ENCODE measurements at regions not wholly inside any gene's neighbourhood (a gene's known extent, or its start where the extent isn't known, plus 50 kb on each side); places are given as distances from the start of the nearest gene placed in this dataset.

GRCh38 chr11:112548641-112549040 lies 288.0 kb upstream of the PLET1 start:
- no peak overlapping the region for H3K9ac ChIP-seq (ENCODE audit: low read depth, low read length)
- no peak overlapping the region for H2BK20ac ChIP-seq (ENCODE audit: low read depth, low read length)
- in situ Hi-C loops (cut with MboI; ENCODE audit: low sequenced_read_pairs) (no loop called here), intact Hi-C loops (cut with micrococcal nuclease) (no loop called here), dilution Hi-C loops (cut with HindIII; ENCODE audit: low sequenced_read_pairs, unreplicated experiment) (no loop called here)
- no peak overlapping the region for H3K4me3 ChIP-seq (ENCODE audit: insufficient read depth, low read depth, low read length)
- H2AK5ac ChIP-seq (ENCODE audit: low read depth, low read length): no peak overlapping the region
- H2AK9ac ChIP-seq (replicated peaks; ENCODE audit: low read depth, low read length, poor library complexity): no peak overlapping the region
- no peaks in the 10 kb centered on the region for H3K79me1 ChIP-seq (ENCODE audit: low read depth in 1 of 2, low read length in 2 of 2)
- H3K4ac ChIP-seq (ENCODE audit: low read depth, low read length): no peak overlapping the region
- ATAC-seq (ENCODE audit: low read depth): no peak
- no peaks in the 10 kb centered on the region for H3K4me1 ChIP-seq (ENCODE audit: control insufficient read depth, insufficient read depth, low read length)
- no peak overlapping the region for H3K23ac ChIP-seq (ENCODE audit: low read depth, low read length)
- H4K20me1 ChIP-seq (ENCODE audit: insufficient read depth, low read length): no peaks in the 10 kb centered on the region
- BruUV-seq (replicated peaks): no TSS peak
- H3K4me2 ChIP-seq (ENCODE audit: low read depth, low read length): no peak overlapping the region
- no peak overlapping the region for H2BK15ac ChIP-seq (ENCODE audit: low read depth, low read length)
- no peaks in the 10 kb centered on the region for H3K9me1 ChIP-seq (ENCODE audit: insufficient read depth, low read length)
- no peak for DNase-seq
- peaks cover 12% of the 10 kb centered on the region for H3K27me3 ChIP-seq (ENCODE audit: control insufficient read depth, insufficient read depth, low read length)
- TF ChIP-seq NFE2L2 (IDR thresholded peaks at IDR 0.05; ENCODE audit: low read depth, low read length) (no peak), BHLHE40 (IDR thresholded peaks at IDR 0.05; ENCODE audit: low read depth, low read length) (no peak), RCOR1 (IDR thresholded peaks at IDR 0.05; ENCODE audit: insufficient replicate concordance, low read length) (no peak), POLR2A (IDR thresholded peaks at IDR 0.05; ENCODE audit: low read depth, low read length) (no peak), RAD21 (IDR thresholded peaks at IDR 0.05; ENCODE audit: low read length) (no peak), MAFK (IDR thresholded peaks at IDR 0.05; ENCODE audit: low read depth, low read length) (no peak), CTCF (conservative IDR thresholded peaks at IDR 0.05; ENCODE audit: low read depth, low read length) (no peak), RFX5 (IDR thresholded peaks at IDR 0.05; ENCODE audit: low read depth, low read length) (no peak), MAZ (IDR thresholded peaks at IDR 0.05; ENCODE audit: borderline replicate concordance, low read depth, low read length) (no peak), CEBPB (IDR thresholded peaks at IDR 0.05; ENCODE audit: low read depth, low read length) (no peak), SMC3 (IDR thresholded peaks at IDR 0.05; ENCODE audit: low read depth, low read length) (no peak), CHD1 (IDR thresholded peaks at IDR 0.05; ENCODE audit: low read depth, low read length) (no peak)
- TF ChIP-seq, protein P1, sequence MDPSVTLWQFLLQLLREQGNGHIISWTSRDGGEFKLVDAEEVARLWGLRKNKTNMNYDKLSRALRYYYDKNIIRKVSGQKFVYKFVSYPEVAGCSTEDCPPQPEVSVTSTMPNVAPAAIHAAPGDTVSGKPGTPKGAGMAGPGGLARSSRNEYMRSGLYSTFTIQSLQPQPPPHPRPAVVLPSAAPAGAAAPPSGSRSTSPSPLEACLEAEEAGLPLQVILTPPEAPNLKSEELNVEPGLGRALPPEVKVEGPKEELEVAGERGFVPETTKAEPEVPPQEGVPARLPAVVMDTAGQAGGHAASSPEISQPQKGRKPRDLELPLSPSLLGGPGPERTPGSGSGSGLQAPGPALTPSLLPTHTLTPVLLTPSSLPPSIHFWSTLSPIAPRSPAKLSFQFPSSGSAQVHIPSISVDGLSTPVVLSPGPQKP (IDR thresholded peaks at IDR 0.05; ENCODE audit: borderline replicate concordance, low read depth, low read length): no peak
- TF ChIP-seq, protein P2, sequence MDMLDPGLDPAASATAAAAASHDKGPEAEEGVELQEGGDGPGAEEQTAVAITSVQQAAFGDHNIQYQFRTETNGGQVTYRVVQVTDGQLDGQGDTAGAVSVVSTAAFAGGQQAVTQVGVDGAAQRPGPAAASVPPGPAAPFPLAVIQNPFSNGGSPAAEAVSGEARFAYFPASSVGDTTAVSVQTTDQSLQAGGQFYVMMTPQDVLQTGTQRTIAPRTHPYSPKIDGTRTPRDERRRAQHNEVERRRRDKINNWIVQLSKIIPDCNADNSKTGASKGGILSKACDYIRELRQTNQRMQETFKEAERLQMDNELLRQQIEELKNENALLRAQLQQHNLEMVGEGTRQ (IDR thresholded peaks at IDR 0.05; ENCODE audit: low read depth, low read length): no peak
- no peak overlapping the region for H3K14ac ChIP-seq (replicated peaks; ENCODE audit: low read depth, low read length)
- H4K8ac ChIP-seq (ENCODE audit: low read depth in 2 of 2, low read length in 2 of 2): no peak overlapping the region
- H2BK120ac ChIP-seq (ENCODE audit: low read depth, low read length): no peak overlapping the region
- ChIA-PET POLR2A (ENCODE audit: unreplicated experiment) (no interaction called here), CTCF (no interaction called here)
- H4K5ac ChIP-seq (ENCODE audit: low read depth, low read length): no peak overlapping the region
- no peak overlapping the region for H3K18ac ChIP-seq (ENCODE audit: low read depth, low read length)
- H3K9me3 ChIP-seq (ENCODE audit: control insufficient read depth, insufficient read depth, low read length): no peaks in the 10 kb centered on the region
- H2BK5ac ChIP-seq (ENCODE audit: low read depth, low read length, poor library complexity, severe bottlenecking): no peak overlapping the region
- no peak overlapping the region for H2AFZ ChIP-seq (replicated peaks; ENCODE audit: low read length, poor library complexity)
- H3K56ac ChIP-seq (ENCODE audit: extremely low read depth, insufficient read depth, low read length): no peak overlapping the region
- no peaks in the 10 kb centered on the region for H3K36me3 ChIP-seq (ENCODE audit: control insufficient read depth, insufficient read depth, low read length)
- no peak overlapping the region for H4K91ac ChIP-seq (ENCODE audit: insufficient read depth, low read depth, low read length)
- H3K27ac ChIP-seq (ENCODE audit: insufficient read depth, low read length): no peak overlapping the region
